Fibroblast of the conjunctiva (primary cell): ENCODE measurements at regions not wholly inside any gene's neighbourhood (a gene's known extent, or its start where the extent isn't known, plus 50 kb on each side); places are given as distances from the start of the nearest gene placed in this dataset.

Source experiments
- DNase-seq: peaks from one replicate; pipeline ENCODE4 v3.0.0-alpha.2; 2010; ENCODE audit warnings: low read depth

DNA sequence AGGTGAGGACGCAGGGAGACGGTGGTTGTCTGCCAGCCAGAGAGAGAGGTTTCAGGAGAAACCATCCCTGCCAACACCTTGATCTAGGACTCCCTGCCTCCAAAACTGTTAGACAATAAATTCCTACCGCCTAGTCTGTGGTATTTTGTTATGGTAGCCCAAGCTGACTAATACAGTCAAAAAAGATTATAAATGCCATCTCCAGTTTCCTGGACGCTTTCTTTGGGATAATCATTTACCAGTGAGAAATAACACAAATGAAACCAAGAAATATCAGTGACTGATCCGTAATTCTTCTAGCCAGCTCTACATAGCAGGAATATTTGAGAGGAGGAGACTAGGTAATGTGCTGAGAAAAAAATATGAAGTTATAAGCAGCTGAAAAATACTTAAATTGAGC is 707.8 kb upstream of the LMCD1 start:
- DNase-seq: no peak

DNA sequence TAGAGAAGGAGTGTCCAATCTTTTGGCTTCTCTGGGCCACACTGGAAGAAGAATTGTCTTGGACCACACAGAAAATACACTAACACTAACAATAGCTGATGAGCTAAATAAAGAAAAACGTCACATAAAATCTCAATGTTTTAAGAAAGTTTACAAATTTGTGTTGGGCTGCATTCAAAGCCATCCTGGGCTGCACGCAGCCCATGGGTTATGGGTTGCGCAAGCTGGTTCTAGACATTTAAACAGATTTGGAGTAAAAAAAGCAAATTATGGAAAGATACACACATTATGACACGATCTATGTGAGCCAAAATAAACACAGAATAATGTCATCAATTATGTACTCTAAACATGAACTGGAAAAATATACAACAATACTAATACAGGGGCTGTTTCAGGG is 703.3 kb upstream of the LMCD1 start:
- DNase-seq: no peak

DNA sequence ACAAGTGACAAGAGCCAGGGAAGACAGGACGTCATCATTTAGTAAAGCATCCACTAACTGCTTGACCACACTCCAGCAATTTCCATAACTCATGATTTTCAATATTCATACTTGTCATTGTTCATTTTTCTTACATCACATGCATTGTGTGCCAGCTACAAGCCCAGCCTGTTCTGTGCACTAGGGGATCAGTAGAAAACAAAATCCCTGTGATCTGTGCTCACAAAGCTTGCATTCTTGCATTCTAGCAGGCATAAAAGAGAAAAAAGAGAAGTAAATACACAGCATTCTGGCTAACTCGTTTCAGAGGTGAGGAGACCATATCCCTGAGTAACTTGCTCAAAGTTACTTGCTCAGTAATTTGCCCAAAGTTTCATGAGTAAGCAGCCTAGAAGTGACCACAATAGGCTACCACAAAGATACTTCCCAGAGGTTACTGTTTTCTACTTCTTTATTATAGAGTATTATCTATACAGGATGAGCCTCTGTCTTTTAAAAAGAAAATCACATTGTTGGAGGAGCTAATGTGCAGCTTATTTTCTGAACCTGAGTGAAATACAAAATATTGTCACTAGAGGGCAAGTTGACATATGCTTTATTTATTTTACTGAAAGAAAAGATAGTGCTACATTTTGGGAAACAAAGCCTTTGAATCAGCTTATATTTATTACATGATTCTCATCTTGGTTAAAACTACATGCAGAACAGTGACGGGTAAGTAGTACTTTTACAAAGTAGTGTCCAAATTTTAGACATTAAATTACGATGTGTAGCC is 701.4 kb upstream of the LMCD1 start:
- DNase-seq: no peak

DNA sequence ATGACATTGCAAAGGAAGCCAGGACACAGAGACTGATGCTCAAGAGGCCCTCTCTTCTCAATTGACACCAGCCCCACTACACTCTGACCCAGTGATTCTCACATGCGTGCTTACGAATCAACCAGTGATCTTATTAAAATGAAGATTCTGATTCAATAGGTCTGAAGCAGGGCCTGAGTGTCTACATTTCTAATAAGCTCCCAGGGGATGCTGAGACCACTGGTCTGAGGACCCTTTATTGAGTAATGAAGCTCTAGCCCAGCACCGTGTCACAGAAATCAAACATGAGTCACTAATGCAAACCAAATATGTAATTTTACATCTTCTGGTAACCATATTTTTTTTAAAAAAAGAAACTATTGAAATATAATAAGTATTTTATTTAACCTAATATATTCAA is 689.1 kb upstream of the LMCD1 start:
- DNase-seq: no peak

DNA sequence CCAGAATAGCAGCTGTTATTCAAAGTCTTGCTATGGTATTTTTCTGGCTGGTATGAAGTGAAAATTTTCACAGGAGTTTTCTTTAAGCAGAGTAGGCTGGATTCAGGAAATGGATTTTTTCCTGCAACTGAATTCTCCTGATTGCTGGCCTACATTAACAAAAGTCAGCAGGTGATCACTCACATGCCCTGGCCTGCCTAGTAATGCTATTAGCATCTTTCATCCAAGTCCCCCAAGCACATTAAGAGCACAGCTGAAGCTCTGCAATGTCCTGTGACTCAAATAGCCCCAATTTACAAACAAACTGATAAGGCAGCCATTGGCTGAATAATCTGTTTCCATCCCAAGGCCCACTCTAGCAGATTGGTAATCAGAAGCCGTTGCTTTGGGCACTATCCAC is 688.3 kb upstream of the LMCD1 start:
- no peak for DNase-seq

DNA sequence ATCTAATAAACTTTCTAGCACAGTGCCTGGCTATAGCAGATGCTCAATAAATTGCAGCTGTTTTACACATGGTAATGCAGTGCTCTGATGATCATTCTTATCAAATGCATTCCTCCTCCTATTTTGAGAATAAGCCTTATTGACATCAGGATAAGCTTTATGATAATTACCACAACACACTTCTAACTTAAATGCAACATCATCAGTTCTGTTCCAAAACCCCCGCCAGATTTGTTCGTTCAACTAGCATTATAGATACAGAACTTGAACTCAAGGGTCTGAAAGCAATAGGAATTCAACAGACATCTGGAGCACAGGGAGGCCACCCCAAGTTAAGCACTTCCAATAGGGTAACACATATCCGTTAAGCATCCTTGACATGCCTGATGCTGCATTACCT is 684.4 kb upstream of the LMCD1 start:
- no peak for DNase-seq

DNA sequence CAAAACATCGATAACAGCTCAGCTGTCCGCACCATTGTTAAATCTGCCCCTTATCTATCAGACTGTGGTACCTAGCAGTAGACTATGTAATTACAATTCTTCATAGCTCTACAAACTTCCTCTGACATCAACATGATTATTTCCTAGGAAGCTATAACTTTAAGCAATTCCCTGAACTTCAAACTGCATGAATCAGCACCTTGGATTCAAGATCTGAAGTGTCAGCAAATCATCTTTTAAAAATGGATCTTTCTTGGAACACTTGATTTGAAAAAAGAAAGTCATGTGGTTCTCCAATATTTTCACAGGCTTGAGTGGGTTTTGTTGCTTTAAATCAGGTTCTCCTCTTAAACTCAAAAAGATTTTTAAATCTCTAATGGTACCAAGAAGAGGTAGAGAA is 680.7 kb upstream of the LMCD1 start:
- no peak for DNase-seq

DNA sequence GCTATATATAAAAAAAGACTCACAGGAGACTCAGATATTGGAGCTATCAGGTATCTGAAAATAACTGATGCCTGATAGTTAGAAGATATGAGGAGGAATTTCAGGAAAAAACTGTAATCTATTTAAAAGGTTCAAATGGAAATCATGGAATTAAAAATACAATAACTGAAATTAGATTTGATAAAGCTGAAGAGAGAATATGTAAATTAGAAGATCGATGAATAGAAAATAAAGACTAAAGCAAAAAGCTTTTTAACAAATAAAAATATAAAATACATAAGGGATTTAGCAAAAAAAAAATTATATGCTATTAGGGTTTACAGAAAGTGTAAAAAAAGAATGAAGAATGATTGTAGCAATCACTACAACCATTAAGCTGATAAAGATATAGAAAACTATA is 679.8 kb upstream of the LMCD1 start:
- no peak for DNase-seq

DNA sequence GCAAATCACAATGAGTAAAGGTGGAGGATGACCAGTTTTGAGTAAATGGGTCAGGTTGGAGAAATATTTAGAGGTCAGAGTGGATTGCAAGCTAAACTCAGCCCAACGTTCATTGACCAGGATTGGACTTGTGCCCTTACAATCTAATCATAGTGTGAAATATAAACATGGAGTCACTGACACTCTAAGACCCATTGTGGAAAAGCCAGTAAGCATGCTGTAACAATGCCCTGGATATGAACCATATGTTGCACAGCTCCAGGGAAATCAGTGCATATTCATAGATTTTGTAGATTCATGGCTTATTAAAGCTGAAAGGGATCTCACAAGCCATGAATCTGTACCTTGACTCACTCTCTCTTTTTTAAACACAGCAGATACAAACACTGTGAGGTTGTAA is 660.2 kb upstream of the LMCD1 start:
- DNase-seq: no peak

DNA sequence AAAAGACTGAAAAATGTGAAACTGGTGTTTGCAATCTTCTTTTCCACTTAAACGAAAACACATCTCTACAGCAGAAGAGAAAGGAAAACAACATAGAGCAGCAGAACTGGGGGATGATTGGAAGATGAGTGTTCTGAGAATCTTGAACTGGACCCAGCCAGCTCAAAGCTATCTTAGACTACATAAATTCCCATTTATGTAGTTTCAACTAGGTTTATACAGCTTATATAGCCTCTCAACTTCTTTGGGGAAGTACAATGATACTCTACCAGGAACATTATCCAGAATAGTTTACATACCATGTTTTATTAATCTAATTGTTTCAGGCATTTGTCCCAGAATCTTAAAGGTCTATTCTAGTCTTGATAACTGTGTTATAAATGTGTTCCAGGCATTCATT is 658.2 kb upstream of the LMCD1 start:
- no peak for DNase-seq

DNA sequence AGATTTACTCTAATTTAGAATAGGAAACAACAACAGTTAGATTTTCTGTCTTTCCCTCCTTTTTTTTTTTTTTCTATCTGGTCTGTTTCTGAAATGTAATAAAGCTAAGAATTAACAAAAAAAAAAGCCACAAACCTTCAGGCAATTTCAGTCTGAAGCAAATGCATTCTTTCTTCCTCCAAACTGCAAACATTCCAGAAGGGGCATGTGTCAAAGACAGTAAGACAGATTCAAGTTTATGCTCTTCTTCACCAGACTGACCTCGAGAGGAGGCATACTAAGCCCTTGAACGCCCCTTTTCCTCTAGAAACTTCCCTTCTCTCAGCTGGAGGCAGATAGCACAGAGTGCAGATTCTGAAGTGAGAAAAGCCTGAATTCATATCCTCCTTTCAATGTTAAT is 654.6 kb upstream of the LMCD1 start:
- DNase-seq: no peak

DNA sequence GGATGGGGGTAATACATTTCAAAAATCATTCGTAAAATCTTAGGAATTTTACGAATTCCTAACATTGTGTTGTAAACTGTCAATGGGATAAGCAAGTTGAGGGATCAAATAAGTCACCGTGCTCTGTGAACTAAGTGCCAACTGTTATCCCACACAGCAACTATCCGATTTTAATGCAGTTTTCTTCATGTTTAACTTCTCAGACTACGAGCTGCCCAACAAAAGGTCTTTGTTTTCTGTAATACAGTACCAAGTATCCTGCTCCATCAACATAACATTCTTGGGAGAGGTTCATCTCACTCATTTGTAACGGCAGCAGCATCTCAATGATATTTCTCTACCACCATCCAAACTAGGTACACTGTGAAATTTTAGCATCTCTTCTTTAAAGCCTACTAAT is 654.1 kb upstream of the LMCD1 start:
- no peak for DNase-seq

DNA sequence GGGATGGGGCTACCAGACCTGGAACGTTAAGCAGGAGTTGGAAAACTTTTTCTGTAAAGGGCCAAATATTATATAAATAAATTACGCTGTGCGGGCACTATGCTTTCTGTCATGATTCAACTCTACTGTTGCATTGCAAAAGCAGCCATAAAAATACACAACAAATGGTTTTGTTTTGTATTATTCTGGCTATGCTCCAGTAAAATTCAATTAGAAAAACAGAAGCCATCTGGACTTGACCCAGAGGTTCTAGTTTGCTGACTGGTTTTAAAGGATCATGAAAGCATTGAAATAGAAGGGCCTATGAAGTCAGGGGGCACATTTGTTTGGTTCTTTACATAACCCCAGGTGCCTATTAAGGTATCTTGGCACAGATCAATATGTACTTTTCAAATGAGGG is 647.4 kb upstream of the LMCD1 start:
- DNase-seq: no peak

DNA sequence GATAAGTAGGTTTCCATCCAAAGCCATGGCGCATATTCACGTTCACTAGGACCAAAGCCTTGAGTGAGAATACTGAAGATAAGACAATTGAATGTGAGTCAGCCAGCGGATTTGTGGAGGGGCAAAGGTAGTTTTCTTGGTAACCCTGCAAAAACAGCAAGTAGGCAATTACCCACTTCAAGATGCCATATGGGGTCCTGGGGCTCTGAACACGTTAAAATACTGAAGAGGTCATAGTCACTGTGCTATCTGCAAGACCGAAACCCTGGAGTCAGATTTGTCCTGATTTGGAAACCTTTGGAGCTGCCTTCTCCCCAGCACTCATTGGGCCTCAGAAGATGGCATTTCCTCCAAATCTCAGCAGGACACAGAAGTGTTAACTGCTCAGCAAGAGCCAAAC is 646.9 kb upstream of the LMCD1 start:
- no peak for DNase-seq

DNA sequence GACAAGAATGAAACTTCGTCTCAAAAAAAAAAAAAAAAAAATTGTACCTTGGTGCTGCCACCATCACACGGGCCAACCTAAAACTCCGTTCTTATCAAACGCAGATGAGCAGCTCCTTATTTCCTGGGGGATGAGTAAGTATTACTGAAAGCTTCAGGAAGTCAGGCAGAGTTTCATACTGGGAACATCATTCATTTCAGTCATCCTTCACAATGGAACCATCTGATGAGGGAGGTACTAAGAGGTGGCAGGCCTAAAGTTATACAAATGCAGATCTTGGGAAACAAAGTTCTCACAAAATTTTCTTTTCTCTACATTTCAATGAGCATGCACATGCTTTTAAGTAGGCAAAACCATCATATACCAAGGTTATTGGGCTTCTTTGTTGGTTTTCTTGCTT is 636.0 kb upstream of the LMCD1 start:
- DNase-seq: no peak

DNA sequence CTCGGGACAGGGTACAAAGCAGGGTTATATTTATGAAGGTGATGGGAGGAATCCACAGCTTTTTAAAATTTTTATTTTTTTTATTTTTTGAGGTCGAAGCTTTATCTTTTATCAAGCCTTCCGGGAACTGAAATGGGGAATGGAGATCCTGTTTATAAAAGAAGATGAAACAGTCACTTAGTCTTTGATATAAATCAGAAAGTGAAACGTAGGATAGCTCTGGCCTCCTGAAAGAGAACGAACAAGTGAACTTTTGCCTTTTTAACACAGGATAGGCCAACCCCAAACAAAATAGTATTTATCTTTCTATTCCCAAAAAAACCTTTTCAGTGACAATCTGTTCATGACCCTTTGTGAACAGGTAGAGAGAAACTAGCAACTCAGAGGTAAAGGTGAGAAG is 634.0 kb upstream of the LMCD1 start:
- DNase-seq: no peak

DNA sequence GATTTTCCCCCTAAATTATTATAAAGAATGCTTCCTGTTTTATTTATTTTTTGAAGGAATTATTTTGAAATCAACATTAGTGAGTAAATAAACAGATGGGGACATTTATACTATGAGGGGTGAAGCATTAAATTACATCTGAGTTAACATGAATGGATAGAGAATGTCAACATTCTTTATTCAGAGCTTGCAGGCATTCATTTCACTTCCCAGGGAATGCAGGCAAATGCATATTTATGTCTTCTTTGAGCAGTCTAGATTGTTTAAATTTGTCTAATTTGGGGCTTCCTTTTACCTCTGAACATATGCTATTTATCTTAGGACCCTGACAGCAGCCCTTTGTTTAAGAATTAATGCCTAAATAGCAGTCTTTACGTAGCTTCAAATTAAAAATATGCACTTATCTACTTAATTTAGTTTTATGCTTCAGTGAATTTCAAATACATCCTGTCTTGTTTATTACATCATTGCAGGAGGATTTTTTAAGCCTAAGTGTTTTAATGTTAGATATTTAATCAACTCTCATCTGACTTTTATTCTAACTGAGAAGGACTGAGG is 630.5 kb upstream of the LMCD1 start:
- no peak for DNase-seq

DNA sequence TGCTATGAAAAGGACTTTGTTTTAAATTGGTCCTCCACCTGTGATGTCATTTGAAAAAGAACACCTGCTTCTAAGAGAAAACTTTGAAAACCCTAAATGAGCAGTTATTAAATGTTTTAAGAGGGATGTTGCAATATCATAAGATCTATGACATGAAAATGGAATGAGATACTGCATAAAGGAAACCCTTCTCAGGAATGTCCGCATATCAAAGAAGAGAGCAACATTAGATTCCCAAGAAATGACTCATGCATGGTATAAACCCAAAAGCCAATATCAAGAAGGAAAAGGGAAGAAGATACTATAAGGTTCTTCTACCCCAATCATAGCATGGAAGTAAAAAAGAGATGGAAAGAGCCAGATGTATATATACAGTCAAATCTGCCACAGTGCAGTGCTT is 627.5 kb upstream of the LMCD1 start:
- DNase-seq: no peak

DNA sequence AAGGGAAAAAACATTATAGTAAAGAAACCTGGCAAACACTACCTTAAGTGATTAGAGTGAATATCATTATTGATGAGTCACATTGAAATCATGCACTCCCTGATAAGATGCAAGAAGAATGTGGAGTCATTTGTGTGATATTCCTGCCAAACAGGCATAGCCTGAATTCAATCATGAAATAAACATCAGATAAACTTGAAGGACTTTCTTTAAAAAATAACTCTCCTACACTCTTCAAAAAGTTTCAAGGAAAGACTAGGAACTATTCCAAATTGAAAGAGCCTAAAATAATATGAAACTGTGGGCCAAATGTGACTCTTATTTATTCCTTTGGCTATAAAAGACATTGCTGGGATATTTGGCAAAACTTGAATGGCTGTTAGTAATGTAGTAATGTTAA is 625.7 kb upstream of the LMCD1 start:
- DNase-seq: no peak

DNA sequence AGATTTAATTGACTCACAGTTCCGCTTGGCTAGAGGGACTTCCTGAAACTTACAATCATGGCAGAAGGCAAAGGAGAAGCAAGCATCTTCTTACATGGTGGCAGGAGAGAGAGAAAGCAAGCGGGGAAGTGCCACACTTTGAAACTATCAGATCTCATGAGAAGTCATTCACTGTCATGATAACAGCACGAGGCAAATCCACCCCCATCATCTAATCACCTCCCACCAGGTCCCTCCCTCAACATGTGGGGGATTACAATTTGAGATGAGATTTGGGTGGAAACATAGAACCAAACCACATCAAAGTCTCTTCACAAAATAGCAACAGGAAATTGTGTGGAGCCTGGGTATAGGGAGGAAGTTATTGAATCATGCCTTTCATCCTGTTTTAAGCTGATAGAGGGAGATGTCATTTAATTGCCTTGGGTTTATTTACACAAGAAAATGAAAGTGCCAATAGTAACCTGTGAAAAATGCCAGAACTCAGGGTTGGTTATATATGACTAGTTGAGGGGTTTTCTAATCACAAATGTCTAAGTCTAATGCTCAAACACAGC is 624.8 kb upstream of the LMCD1 start:
- no peak for DNase-seq

DNA sequence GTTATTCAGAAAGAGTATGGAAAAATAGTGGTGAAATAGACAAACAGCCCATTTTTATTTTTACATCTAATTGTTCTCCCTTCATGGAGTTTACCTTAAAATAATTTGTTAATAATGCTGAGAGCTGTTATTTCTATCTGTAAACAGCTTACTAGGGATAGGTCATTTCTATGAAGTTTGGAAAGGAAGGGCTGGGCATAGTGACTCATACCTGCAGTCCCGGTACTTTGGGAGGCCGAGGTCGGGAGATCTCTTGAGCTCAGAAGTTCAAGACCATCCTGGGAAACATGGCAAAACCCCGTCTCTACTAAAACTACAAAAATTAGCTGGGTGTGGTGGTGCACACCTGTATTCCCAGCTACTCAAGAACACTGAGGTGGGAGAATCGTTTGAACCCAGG is 624.3 kb upstream of the LMCD1 start:
- no peak for DNase-seq

DNA sequence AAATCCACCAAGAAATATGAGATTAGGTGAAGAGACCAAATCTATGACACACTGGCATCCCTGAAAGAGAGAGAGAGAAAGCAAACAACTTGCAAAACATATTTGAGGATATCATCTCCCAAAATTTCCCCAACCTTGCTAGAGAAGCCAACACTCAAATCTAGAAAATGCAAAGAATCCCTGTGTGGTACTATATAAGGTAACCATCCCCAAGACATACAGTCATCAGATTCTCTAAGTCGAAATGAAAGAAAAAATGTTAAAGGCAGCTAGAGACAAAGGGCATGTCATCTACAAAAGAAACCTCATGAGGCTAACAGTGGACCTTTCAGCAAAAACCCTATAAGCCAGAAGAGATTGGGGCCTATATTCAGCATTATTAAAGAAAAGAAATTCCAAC is 622.1 kb upstream of the LMCD1 start:
- no peak for DNase-seq

DNA sequence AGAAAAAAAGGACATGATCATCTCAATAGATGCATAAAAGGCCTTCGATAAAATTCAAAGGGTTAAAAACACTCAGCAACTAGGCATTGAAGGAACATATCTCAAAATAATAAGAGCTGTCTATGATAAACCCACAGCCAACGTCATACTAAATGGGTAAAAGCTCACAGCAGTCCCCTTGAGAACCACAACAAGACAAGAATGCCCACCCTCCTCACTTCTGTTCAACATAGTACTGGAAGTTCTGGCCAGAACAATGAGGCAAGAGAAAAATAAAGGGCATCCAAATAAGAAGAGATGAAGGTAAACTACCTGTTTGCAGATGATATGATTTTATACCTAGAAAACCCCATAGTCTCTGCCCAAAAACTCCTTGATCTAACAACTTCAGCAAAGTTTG is 619.7 kb upstream of the LMCD1 start:
- no peak for DNase-seq

DNA sequence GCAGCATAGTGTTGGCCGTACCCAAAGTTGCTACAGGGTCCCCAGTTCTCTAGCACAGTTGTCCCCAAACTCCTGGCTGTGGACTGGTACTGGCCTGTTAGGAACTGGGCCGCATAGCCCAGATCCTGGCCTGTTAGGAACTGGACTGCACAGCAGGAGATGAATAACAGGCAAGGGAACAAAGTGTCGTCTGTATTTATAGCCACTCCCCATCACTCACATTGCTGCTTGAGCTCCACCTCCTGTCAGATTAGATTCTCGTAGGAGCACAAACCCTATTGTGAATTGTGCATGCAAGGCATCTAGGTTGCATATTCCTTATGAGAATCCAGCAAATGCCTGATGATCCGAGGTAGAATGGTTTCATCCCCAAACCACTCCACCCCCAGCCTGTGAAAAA is 604.0 kb upstream of the LMCD1 start:
- no peak for DNase-seq
